NCI-H187 treated with DMSO at 0.1 percent for 48 hours (cell line): ENCODE measurements at regions not wholly inside any gene's neighbourhood (a gene's known extent, or its start where the extent isn't known, plus 50 kb on each side); places are given as distances from the start of the nearest gene placed in this dataset.

Source experiments
- DNase-seq: peaks from one replicate; lab custom pipeline; 2025; lab: John Stamatoyannopoulos, UW

- no peak for DNase-seq
Measured at GRCh38 chr5:56480705-56481427, 247.7 kb upstream of the ANKRD55 start.

- DNase-seq = no peak
Measured at GRCh38 chr5:56480078-56480704, 247.1 kb upstream of the ANKRD55 start.

GRCh38 chr5:56479696-56480077 lies 246.6 kb upstream of the ANKRD55 start:
- no peak for DNase-seq

- DNase-seq = no peak
Measured at GRCh38 chr5:56479126-56479525, 246.0 kb upstream of the ANKRD55 start.

GRCh38 chr5:56478062-56478461 lies 244.9 kb upstream of the ANKRD55 start:
- DNase-seq = no peak

- DNase-seq = no peak
Measured at GRCh38 chr5:56476487-56476856, 243.3 kb upstream of the ANKRD55 start.

GRCh38 chr5:56475689-56476486 lies 242.8 kb upstream of the ANKRD55 start:
- no peak for DNase-seq

- DNase-seq = no peak
Measured at GRCh38 chr5:56471707-56472106, 238.6 kb upstream of the ANKRD55 start.

GRCh38 chr5:56470007-56470406 lies 236.9 kb upstream of the ANKRD55 start:
- DNase-seq = no peak

- no peak for DNase-seq
Measured at GRCh38 chr5:56468277-56468676, 235.1 kb upstream of the ANKRD55 start.

GRCh38 chr5:56467176-56467717 lies 234.1 kb upstream of the ANKRD55 start:
- DNase-seq = no peak

- no peak for DNase-seq
Measured at GRCh38 chr5:56466136-56466816, 233.1 kb upstream of the ANKRD55 start.

- no peak for DNase-seq
Measured at GRCh38 chr5:56465769-56466135, 232.6 kb upstream of the ANKRD55 start.

- no peak for DNase-seq
Measured at GRCh38 chr5:56464935-56465768, 232.0 kb upstream of the ANKRD55 start.

- DNase-seq = no peak
Measured at GRCh38 chr5:56463944-56464571, 230.9 kb upstream of the ANKRD55 start.

- DNase-seq = no peak
Measured at GRCh38 chr5:56461584-56461983, 228.5 kb upstream of the ANKRD55 start.

- no peak for DNase-seq
Measured at GRCh38 chr5:56460681-56461191, 227.6 kb upstream of the ANKRD55 start.

- DNase-seq = no peak
Measured at GRCh38 chr5:56460195-56460546, 227.0 kb upstream of the ANKRD55 start.

- no peak for DNase-seq
Measured at GRCh38 chr5:56459394-56460194, 226.5 kb upstream of the ANKRD55 start.
